NOMO-1 (cell line): ENCODE measurements at regions not wholly inside any gene's neighbourhood (a gene's known extent, or its start where the extent isn't known, plus 50 kb on each side); places are given as distances from the start of the nearest gene placed in this dataset.

Source experiments
- DNase-seq, 2 experiments: peaks; one replicate each; lab custom pipeline; 2025; ENCODE audit not compliant: unreplicated experiment in 2 of 2; lab: John Stamatoyannopoulos, UW

GRCh38 chr5:160961038-160961437 is 109.0 kb upstream of the ATP10B start:
- no peak for DNase-seq

GRCh38 chr5:160960592-160960991 is 108.6 kb upstream of the ATP10B start:
- no peak for DNase-seq

GRCh38 chr5:160959804-160960203 is 107.8 kb upstream of the ATP10B start:
- peak; percentile 17 to 52 for DNase-seq

GRCh38 chr5:160957312-160957861 is 105.4 kb upstream of the ATP10B start:
- no peak for DNase-seq

- DNase-seq, result no peak
Observed at GRCh38 chr5:160956051-160956450, 104.0 kb upstream of the ATP10B start.

- no peak for DNase-seq
Observed at GRCh38 chr5:160950311-160950710, 98.3 kb upstream of the ATP10B start.

GRCh38 chr5:160940725-160941124 is 88.7 kb upstream of the ATP10B start:
- DNase-seq, result no peak

- DNase-seq, result peak; percentile 78 to 82
Observed at GRCh38 chr5:160938532-160938931, 86.5 kb upstream of the ATP10B start.

GRCh38 chr5:160937570-160937969 is 85.6 kb upstream of the ATP10B start:
- no peak for DNase-seq

GRCh38 chr5:160935776-160936175 is 83.8 kb upstream of the ATP10B start:
- DNase-seq, result no peak

GRCh38 chr5:160931283-160931682 is 79.3 kb upstream of the ATP10B start:
- no peak for DNase-seq

GRCh38 chr5:160930406-160930805 is 78.4 kb upstream of the ATP10B start:
- DNase-seq, result no peak

GRCh38 chr5:160929906-160930305 is 77.9 kb upstream of the ATP10B start:
- no peak for DNase-seq

GRCh38 chr5:160929360-160929759 is 77.3 kb upstream of the ATP10B start:
- DNase-seq, result no peak

GRCh38 chr5:160926428-160926827 is 74.4 kb upstream of the ATP10B start:
- peak; percentile 34 to 67 for DNase-seq

- no peak for DNase-seq
Observed at GRCh38 chr5:160925281-160925680, 73.3 kb upstream of the ATP10B start.

- DNase-seq, result no peak
Observed at GRCh38 chr5:160923936-160924710, 72.1 kb upstream of the ATP10B start.

- DNase-seq, result no peak
Observed at GRCh38 chr5:160923411-160923810, 71.4 kb upstream of the ATP10B start.

GRCh38 chr5:160922311-160922710 is 70.3 kb upstream of the ATP10B start:
- no peak for DNase-seq

GRCh38 chr5:160921423-160922285 is 69.6 kb upstream of the ATP10B start:
- peak; percentile 9 to 27 for DNase-seq

GRCh38 chr5:160919626-160920025 is 67.6 kb upstream of the ATP10B start:
- DNase-seq, result no peak

GRCh38 chr5:160918386-160918785 is 66.4 kb upstream of the ATP10B start:
- no peak for DNase-seq
